Hepatocyte (in vitro differentiated cells): ENCODE measurements at regions not wholly inside any gene's neighbourhood (a gene's known extent, or its start where the extent isn't known, plus 50 kb on each side); places are given as distances from the start of the nearest gene placed in this dataset.
"Not testable (repeated sequence)": the region's sequence is repeated elsewhere in the genome, so short reads cannot be mapped to it uniquely, and the experiment has no call there.

Source experiments
- DNase-seq: peaks from one replicate; pipeline ENCODE4 v3.0.0-alpha.2; 2016; ENCODE audit warnings: low spot score
- H2AFZ ChIP-seq: fragments of 200-600 bp; sonication (generic); 2 replicates; pipeline ENCODE4 v1.6.0; 2016; ENCODE audit warnings: antibody characterized with exemption, mild to moderate bottlenecking
- H3K27ac ChIP-seq: fragments of 200-600 bp; sonication (generic); 2 replicates; pipeline ENCODE4 v1.5.1; 2016; ENCODE audit warnings: mild to moderate bottlenecking
- H3K27me3 ChIP-seq: fragments of 200-600 bp; sonication (generic); 2 replicates; pipeline ENCODE4 v1.6.1; 2016
- H3K36me3 ChIP-seq: fragments of 200-600 bp; sonication (generic); replicated peaks from 2 replicates; pipeline ENCODE4 v1.5.1; 2016; ENCODE audit warnings: low read depth; ENCODE audit not compliant: insufficient read depth
- H3K4me1 ChIP-seq: fragments of 200-600 bp; sonication (generic); 2 replicates; pipeline ENCODE4 v1.5.1; 2016; ENCODE audit warnings: mild to moderate bottlenecking, moderate library complexity; ENCODE audit not compliant: insufficient read depth
- H3K4me2 ChIP-seq: fragments of 200-600 bp; sonication (generic); 2 replicates; pipeline ENCODE4 v1.6.0; 2016
- H3K4me3 ChIP-seq: fragments of 200-600 bp; sonication (generic); 2 replicates; pipeline ENCODE4 v1.5.1; 2016; ENCODE audit warnings: mild to moderate bottlenecking
- H3K79me2 ChIP-seq: fragments of 200-600 bp; sonication (generic); 2 replicates; pipeline ENCODE4 v1.6.0; 2017; ENCODE audit warnings: mild to moderate bottlenecking
- H3K9me2 ChIP-seq: fragments of 200-600 bp; sonication (generic); replicated peaks from 2 replicates; pipeline ENCODE4 v1.6.0; 2017; ENCODE audit warnings: mild to moderate bottlenecking; ENCODE audit not compliant: insufficient read depth
- H3K9me3 ChIP-seq: fragments of 200-600 bp; sonication (generic); 2 replicates; pipeline ENCODE4 v1.5.1; 2016; ENCODE audit warnings: low read depth, mild to moderate bottlenecking
- H4K20me1 ChIP-seq: fragments of 200-600 bp; sonication (generic); 2 replicates; pipeline ENCODE4 v1.6.0; 2016; ENCODE audit warnings: mild to moderate bottlenecking; ENCODE audit not compliant: insufficient read depth, poor library complexity, severe bottlenecking
- EZH2 ChIP-seq: fragments of 200-600 bp; sonication (generic); IDR thresholded peaks from 2 replicates; pipeline ENCODE4 v1.6.1; 2016; ENCODE audit warnings: antibody characterized with exemption, mild to moderate bottlenecking, borderline replicate concordance
- EZH2phosphoT487 ChIP-seq: fragments of 200-600 bp; sonication (generic); IDR thresholded peaks from one replicate; pipeline ENCODE4 v1.6.1; 2018; ENCODE audit warnings: antibody characterized with exemption, mild to moderate bottlenecking, low read depth, moderate library complexity; ENCODE audit not compliant: unreplicated experiment, severe bottlenecking
- WGBS: methylation state at CpG from one replicate; pipeline ENCODE4 v1.1.6; 2016; ENCODE audit warnings: low lambda C conversion rate; ENCODE audit errors: missing lambda C conversion rate; 5-methylcytosine and 5-hydroxymethylcytosine counted together
- TF ChIP-seq, protein P1 (sequence below): fragments of 200-600 bp; sonication (generic); IDR thresholded peaks from 2 replicates; pipeline ENCODE4 v1.5.1; 2016; ENCODE audit warnings: antibody characterized with exemption, mild to moderate bottlenecking; ENCODE audit not compliant: poor library complexity

DNA sequence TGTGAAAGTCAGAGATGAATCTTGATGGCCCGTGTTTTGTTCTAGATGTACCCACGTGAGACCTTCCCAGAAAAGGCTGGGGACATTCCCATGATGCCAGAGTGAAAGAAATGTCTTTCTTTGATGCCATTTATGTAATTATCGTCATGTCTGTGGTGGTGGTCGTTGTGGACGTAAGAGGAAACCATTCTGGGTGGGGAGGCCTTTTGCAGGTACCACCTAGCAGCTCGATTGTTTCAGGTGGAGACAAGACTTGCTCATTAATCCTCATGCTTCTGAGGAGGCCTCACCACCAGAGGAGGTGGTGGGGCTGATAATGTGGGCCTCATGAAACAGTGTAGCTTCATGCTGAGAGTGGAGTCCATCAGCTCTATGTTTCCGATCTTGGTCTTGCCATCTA lies 58.1 kb upstream of the USP3 start:
- no peaks in the 10 kb centered on the region for H4K20me1 ChIP-seq
- H3K79me2 ChIP-seq, result no peaks in the 10 kb centered on the region
- no peaks in the 10 kb centered on the region for H3K9me2 ChIP-seq
- no peak overlapping the region for H3K27ac ChIP-seq
- peaks cover 15% of the 10 kb centered on the region for H3K4me1 ChIP-seq
- no peak overlapping the region for H2AFZ ChIP-seq
- H3K9me3 ChIP-seq, result no peaks in the 10 kb centered on the region
- H3K27me3 ChIP-seq, result no peaks in the 10 kb centered on the region
- WGBS, result 94% methylated on average over 6 of the region's 7 CpGs
- no peak for DNase-seq
- TF ChIP-seq EZH2 (no peak), EZH2phosphoT487 (no peak)
- TF ChIP-seq, protein P1, sequence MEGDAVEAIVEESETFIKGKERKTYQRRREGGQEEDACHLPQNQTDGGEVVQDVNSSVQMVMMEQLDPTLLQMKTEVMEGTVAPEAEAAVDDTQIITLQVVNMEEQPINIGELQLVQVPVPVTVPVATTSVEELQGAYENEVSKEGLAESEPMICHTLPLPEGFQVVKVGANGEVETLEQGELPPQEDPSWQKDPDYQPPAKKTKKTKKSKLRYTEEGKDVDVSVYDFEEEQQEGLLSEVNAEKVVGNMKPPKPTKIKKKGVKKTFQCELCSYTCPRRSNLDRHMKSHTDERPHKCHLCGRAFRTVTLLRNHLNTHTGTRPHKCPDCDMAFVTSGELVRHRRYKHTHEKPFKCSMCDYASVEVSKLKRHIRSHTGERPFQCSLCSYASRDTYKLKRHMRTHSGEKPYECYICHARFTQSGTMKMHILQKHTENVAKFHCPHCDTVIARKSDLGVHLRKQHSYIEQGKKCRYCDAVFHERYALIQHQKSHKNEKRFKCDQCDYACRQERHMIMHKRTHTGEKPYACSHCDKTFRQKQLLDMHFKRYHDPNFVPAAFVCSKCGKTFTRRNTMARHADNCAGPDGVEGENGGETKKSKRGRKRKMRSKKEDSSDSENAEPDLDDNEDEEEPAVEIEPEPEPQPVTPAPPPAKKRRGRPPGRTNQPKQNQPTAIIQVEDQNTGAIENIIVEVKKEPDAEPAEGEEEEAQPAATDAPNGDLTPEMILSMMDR, result no peak
- no peak overlapping the region for H3K4me3 ChIP-seq
- H3K4me2 ChIP-seq, result no peak overlapping the region
- no peaks in the 10 kb centered on the region for H3K36me3 ChIP-seq

GRCh38 chr15:63447017-63447676 lies 57.2 kb upstream of the USP3 start:
- WGBS, result 72% methylated on average over 4 of the region's 4 CpGs
- DNase-seq, result no peak
- no peaks in the 10 kb centered on the region for H3K9me2 ChIP-seq
- no peaks in the 10 kb centered on the region for H4K20me1 ChIP-seq
- no peaks in the 10 kb centered on the region for H3K36me3 ChIP-seq
- no peak overlapping the region for H3K27ac ChIP-seq
- H3K27me3 ChIP-seq, result no peaks in the 10 kb centered on the region
- no peaks in the 10 kb centered on the region for H3K79me2 ChIP-seq
- no peak overlapping the region for H2AFZ ChIP-seq
- no peak for TF ChIP-seq EZH2
- TF ChIP-seq, protein P1, result no peak
- no peak overlapping the region for H3K4me2 ChIP-seq
- H3K4me3 ChIP-seq, result no peak overlapping the region
- no peaks in the 10 kb centered on the region for H3K9me3 ChIP-seq
- H3K4me1 ChIP-seq, result peaks cover 15% of the 10 kb centered on the region

DNA sequence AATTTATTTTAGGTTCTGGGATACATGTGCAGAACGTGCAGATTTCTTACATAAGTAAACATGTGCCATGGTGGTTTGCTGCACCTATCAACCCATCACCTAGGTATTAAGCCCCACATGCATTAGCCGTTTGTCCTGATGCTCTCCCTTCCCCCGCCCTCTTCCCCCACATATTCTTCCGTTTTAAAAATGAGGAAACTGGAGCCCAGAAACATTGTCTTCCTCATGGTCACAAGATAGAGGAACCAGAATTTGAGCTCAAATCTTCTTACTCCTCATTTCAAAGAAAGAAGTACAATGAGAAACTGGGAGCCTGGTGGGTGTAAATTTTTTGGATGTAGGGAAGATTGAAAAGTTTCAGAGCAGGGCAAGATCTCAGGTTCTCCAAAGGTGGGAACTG lies 56.1 kb upstream of the USP3 start:
- no peak for DNase-seq
- H3K27ac ChIP-seq, result no peak overlapping the region
- WGBS, result 79% methylated on average over 4 of the region's 4 CpGs

DNA sequence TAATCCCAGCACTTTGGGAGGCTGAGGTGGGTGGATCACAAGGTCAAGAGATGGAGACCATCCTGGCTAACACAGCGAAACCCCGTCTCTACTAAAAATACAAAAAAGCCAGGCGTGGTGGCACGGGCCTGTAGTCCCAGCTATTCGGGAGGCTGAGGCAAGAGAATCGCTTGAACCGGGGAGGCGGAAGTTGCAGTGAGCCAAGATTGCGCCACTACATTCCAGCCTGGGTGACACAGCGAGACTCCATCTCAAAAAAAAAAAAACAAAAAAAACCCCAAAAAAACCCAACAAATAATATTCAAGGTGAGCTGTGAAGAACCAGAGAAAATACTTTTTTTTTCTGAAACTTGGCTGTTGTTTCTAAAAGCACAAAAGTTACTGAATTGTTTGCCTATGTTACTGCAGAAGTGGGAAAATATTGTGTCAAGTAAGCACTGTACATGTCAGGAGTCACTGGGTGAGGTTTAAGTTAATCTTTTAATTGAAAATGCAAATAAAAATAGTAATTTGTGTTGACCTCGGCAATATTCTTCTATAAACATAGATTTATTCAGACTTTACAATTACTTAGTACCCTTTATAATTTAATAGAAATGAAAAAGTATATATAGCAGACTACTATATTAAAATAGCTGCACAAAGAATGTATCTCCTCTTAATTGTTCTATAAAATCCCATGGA lies 55.4 kb upstream of the USP3 start:
- H3K27ac ChIP-seq, H2AFZ ChIP-seq: not testable (repeated sequence)

More for the DNA sequence above, 56.1 kb upstream of the USP3 start:
- no peak overlapping the region for H3K4me3 ChIP-seq
- H3K27me3 ChIP-seq, result no peaks in the 10 kb centered on the region
- no peak overlapping the region for H3K4me2 ChIP-seq
- no peaks in the 10 kb centered on the region for H3K79me2 ChIP-seq
- peaks cover 15% of the 10 kb centered on the region for H3K4me1 ChIP-seq
- no peaks in the 10 kb centered on the region for H4K20me1 ChIP-seq
- H3K9me3 ChIP-seq, result no peaks in the 10 kb centered on the region
- no peaks in the 10 kb centered on the region for H3K9me2 ChIP-seq
- no peak overlapping the region for H2AFZ ChIP-seq
- TF ChIP-seq, protein P1, result no peak
- TF ChIP-seq EZH2 (no peak), EZH2phosphoT487 (no peak)
- H3K36me3 ChIP-seq, result no peaks in the 10 kb centered on the region

More for the DNA sequence above, 55.4 kb upstream of the USP3 start:
- H4K20me1 ChIP-seq, H3K9me3 ChIP-seq, H3K4me3 ChIP-seq, H3K9me2 ChIP-seq, DNase-seq, H3K27me3 ChIP-seq, H3K36me3 ChIP-seq, H3K4me2 ChIP-seq, H3K79me2 ChIP-seq: not testable (repeated sequence)
- WGBS, result 94% methylated on average over 11 of the region's 11 CpGs
- peaks cover 15% of the 10 kb centered on the region for H3K4me1 ChIP-seq
